Progenitor cell of endocrine pancreas (in vitro differentiated cells): ENCODE measurements at regions not wholly inside any gene's neighbourhood (a gene's known extent, or its start where the extent isn't known, plus 50 kb on each side); places are given as distances from the start of the nearest gene placed in this dataset.

ENCODE experiments used
- DNase-seq: peaks from one replicate; pipeline ENCODE4 v3.0.0; 2021; ENCODE audit warnings: low spot score; ENCODE audit not compliant: unreplicated experiment
- H3K27ac Mint-ChIP-seq: 2 replicates; pipeline ENCODE4 v1.8.0; 2021; ENCODE audit warnings: mild to moderate bottlenecking, moderate library complexity, mixed read lengths
- H3K27me3 Mint-ChIP-seq: 2 replicates; pipeline ENCODE4 v1.8.0; 2021; ENCODE audit warnings: mixed read lengths
- H3K36me3 Mint-ChIP-seq: 2 replicates; pipeline ENCODE4 v1.8.0; 2022; ENCODE audit warnings: mixed read lengths; ENCODE audit not compliant: insufficient read depth
- H3K4me1 Mint-ChIP-seq: 2 replicates; pipeline ENCODE4 v1.8.0; 2021; ENCODE audit warnings: low read depth, mixed read lengths
- H3K4me3 Mint-ChIP-seq: 2 replicates; pipeline ENCODE4 v1.8.0; 2021; ENCODE audit warnings: low read depth, mild to moderate bottlenecking, moderate library complexity, mixed read lengths
- H3K9me3 Mint-ChIP-seq: 2 replicates; pipeline ENCODE4 v1.8.0; 2021; ENCODE audit warnings: low read depth, mixed read lengths
- CTCF ChIP-seq: fragments of 200-600 bp; sonication (generic); IDR thresholded peaks from one replicate; pipeline ENCODE4 v1.5.0; 2021; ENCODE audit warnings: antibody characterized with exemption, mild to moderate bottlenecking; ENCODE audit not compliant: unreplicated experiment

- Mint-ChIP-seq H3K9me3 (peaks cover 7% of the 10 kb centered on the region), H3K27ac (no peak overlapping the region), H3K27me3 (peaks cover 7% of the 10 kb centered on the region), H3K4me3 (no peak overlapping the region), H3K4me1 (peaks cover 14% of the 10 kb centered on the region), H3K36me3 (peaks cover 8% of the 10 kb centered on the region)
- no peak for DNase-seq
- TF ChIP-seq CTCF, result no peak
Observed at GRCh38 chr17:72063262-72063661, 57.6 kb upstream of the SOX9 start.

- Mint-ChIP-seq H3K4me1 (peaks cover 14% of the 10 kb centered on the region), H3K36me3 (peaks cover 8% of the 10 kb centered on the region), H3K27ac (no peak overlapping the region), H3K27me3 (peaks cover 7% of the 10 kb centered on the region), H3K4me3 (no peak overlapping the region), H3K9me3 (peaks cover 7% of the 10 kb centered on the region)
- TF ChIP-seq CTCF, result no peak
- DNase-seq, result no peak
Observed at GRCh38 chr17:72063756-72064450, 56.9 kb upstream of the SOX9 start.

GRCh38 chr17:72064606-72065193, 56.1 kb upstream of the SOX9 start:
- Mint-ChIP-seq H3K4me3 (no peak overlapping the region), H3K36me3 (peaks cover 9% of the 10 kb centered on the region), H3K27me3 (peaks cover 7% of the 10 kb centered on the region), H3K4me1 (peaks cover 16% of the 10 kb centered on the region), H3K27ac (peak overlapping the region; percentile 15), H3K9me3 (peaks cover 7% of the 10 kb centered on the region)
- DNase-seq, result no peak
- no peak for TF ChIP-seq CTCF

GRCh38 chr17:72065556-72065955, 55.3 kb upstream of the SOX9 start:
- Mint-ChIP-seq H3K36me3 (peaks cover 9% of the 10 kb centered on the region), H3K4me3 (no peak overlapping the region), H3K4me1 (peaks cover 18% of the 10 kb centered on the region), H3K27me3 (peaks cover 7% of the 10 kb centered on the region), H3K27ac (no peak overlapping the region), H3K9me3 (peaks cover 7% of the 10 kb centered on the region)
- no peak for TF ChIP-seq CTCF
- no peak for DNase-seq

- H3K36me3 Mint-ChIP-seq, result peaks cover 9% of the 10 kb centered on the region
- H3K9me3 Mint-ChIP-seq, result peaks cover 7% of the 10 kb centered on the region
Observed at GRCh38 chr17:72068643-72069042, 52.2 kb upstream of the SOX9 start.

More at GRCh38 chr17:72068643-72069042, 52.2 kb upstream of the SOX9 start:
- H3K27ac Mint-ChIP-seq, result no peak overlapping the region
- no peak overlapping the region for H3K4me3 Mint-ChIP-seq
- H3K4me1 Mint-ChIP-seq, result peaks cover 42% of the 10 kb centered on the region
- TF ChIP-seq CTCF, result no peak
- peaks cover 5% of the 10 kb centered on the region for H3K27me3 Mint-ChIP-seq
- no peak for DNase-seq
